ENCODE measurements at regions not wholly inside any gene's neighbourhood (a gene's known extent, or its start where the extent isn't known, plus 50 kb on each side); places are given as distances from the start of the nearest gene placed in this dataset.
"Not testable (repeated sequence)": the region's sequence is repeated elsewhere in the genome, so short reads cannot be mapped to it uniquely, and the experiment has no call there.

DNA sequence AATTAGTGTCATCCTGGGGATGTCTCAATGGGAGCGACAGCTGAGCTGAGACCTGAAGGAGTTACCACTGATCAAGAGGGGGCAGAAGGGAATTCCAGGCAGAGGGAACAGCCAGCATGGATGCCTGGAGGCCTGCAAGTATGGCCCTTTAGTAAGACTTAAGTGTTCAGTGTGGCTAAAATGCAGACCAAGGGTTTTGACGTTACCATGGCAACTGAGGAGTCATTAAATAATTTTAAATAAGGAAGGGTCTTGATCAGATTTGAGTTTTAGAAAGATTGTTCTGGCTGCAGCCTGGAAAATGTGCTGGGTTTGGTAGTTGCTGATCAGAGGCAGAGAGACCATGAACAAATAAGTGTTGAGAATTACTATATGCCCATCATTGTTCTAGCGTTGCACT lies 285.5 kb downstream of the USP46 start:
- no peak for DNase-seq (ENCODE audit: low read depth)

DNA sequence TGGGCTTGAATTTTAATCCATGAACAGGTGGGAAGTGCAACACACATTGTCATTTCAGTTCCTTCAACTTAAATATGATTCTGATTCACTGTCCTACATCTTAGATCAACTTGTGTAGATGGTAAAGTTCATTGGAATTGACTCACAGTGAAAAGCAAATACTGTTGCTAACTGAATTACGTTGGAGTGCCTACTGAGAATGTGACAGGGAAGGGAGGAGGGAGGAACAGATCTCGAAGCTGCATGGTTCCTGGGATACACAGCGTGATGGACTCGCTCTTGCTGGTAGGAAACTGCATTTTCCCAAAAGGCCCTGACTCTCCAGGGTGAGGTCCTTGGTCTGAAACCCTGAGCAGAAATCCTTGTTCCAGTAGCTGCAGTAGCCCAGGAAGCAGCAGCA lies 284.2 kb downstream of the USP46 start:
- DNase-seq (ENCODE audit: low read depth): no peak

DNA sequence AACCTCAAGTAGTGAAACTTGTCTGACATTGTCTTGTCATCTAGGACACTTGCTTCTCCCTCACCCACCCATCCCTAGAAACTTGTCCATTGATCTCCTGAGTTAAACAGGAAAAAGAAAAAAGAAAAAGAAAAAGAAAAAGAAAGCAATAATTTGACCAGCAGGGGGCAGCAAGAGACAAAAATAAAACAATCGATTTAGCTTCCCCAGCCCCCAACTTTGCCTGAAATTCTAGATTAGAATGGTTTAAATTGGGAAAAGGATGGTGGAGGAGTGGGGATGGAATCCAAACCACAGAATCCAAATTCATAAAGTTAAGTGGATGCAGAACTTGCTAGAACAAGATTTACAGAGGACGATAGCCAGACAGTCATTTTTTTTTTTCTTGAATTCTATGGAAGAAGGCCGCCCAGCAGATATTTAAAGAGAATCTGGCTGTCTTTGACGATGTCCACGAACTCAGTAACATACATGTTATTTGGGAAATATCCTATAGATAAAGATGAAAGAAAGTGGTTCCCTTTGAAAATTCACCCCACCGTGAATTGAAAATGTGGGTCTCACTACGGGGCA lies 282.9 kb downstream of the USP46 start:
- peak; percentile 18 for DNase-seq (ENCODE audit: low read depth)

DNA sequence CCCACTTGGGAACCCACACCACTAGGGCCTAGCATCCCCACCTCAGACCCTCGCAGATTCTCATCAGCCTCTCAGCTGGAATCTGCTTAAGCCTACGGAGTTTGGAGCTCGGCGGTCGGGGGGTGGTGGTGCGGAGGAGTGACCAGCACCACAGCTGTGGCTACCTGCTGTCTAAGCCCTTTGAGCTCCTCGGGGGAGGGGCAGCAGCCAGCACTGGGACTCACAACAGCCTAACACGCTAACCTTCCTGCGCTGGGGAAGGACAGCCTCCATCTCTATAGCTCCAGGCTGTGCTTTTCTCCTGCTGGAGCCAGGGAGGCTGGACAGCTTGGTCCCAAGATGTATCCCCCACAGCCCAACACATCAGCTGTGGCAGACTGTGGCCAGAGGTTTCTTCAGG lies 281.5 kb downstream of the USP46 start:
- DNase-seq (ENCODE audit: low read depth): no peak

DNA sequence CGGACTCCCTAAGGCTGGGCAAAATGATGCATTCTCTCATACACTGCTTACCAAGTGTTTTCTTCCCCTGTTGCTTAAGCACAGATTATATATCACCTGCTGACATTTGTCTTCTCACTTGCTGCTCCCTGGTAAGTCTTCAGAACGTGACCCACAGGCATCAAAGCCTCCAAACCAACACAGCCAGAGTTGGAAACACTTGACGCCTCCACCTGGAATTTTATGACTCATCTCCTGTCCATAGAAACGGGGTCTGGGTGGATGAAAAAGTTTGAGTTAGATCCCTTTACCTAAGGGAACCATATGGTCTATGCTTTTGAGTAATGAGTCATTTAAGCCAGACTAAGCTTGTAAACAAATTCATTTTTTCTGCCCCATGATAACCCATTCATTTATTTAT lies 251.6 kb downstream of the USP46 start:
- DNase-seq (ENCODE audit: low read depth): no peak

DNA sequence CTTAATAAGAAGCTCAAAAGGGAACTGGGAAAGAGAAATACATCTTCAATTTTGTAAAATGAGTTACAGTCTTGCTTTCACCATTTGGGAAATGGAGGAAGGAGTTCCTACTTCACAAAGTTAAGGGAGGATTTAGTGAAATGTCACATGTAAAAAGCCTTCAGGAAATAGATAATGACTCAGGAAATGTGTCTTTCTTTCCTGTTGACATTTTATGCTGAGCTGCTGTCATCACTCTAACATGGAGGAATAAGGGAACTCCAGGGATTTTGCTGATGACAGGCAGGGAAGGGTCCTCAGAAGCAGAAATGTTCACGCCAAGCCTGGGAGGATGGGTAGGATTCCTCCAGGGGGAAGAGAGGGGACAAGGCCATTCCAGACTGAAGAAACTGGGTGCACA lies 251.1 kb downstream of the USP46 start:
- no peak for DNase-seq (ENCODE audit: low read depth)

DNA sequence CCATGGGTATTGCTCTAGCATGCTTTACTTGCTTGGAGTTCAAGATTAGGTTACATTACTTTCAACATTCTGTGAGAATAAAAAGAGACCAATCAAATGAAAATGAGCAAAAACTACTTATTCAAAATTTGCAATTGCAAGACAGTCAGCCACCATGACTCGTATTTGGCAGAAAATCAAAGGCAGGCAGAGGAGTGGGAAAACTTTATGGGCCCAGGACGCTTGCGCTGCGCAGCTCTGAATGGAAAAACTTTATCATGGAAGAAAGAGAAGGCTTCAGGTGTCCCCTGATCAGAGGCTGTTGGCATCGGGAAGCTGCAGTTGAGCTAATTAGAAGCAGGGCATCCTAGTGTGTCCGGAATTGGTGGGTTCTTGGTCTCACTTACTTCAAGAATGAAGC lies 250.6 kb downstream of the USP46 start:
- no peak for DNase-seq (ENCODE audit: low read depth)

DNA sequence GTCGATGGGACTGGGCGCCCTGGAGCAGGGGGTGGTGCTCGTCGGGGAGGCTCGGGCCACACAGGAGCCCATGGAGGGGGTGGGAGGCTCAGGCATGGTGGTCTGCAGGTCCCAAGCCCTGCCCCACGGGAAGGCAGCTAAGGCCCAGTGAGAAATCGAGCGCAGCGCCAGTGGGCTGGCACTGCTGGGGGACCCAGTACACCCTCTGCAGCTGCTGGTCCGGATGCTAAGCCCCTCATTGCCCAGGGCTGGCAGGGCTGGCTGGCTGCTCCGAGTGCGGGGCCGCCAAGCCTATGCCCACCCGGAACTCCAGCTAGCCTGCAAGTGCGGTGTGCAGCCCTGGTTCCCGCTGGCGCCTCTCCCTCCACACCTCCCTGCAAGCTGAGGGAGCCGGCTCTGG lies 249.3 kb downstream of the USP46 start:
- not testable (repeated sequence) for DNase-seq (ENCODE audit: low read depth)

DNA sequence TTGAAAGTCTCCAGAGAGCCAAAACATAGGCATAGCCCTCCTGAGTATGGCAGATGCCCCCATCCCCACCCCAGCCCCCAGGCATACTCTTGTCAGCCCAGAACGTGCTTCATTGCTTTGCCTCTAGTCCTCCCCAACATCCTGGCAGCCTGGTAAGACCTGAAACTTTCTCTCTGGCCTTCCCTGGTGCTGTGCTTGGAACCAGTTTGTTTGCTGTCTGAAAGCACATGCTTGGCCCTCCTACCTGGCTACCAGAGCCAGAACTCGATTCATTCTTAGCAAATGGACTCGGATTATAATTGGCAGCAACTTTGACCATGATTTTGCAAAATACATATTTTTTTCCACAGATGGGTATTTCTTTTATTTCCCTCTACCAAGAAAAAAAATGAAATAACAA lies 248.1 kb downstream of the USP46 start:
- DNase-seq (ENCODE audit: low read depth): no peak

DNA sequence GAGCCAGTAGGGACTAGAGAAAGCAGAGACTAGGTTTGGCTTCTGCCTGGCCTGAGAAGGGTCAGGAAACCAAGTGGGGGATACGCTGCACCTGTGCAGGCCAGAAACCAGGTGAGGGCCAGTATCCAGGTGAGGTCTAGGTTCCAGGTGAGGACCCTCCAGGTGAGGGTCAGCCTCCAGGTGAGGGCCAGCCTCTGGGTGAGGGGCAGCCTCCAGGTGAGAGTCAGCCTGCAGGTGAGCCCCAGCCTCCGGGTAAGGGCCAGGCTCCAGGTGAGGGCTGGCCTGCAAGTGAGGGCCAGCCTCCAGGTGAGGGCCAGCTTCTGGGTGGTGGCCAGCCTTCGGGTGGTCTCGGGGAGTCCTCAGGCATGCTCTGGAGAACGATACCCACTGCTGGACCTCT lies 238.8 kb downstream of the USP46 start:
- no peak for DNase-seq (ENCODE audit: low read depth)

DNA sequence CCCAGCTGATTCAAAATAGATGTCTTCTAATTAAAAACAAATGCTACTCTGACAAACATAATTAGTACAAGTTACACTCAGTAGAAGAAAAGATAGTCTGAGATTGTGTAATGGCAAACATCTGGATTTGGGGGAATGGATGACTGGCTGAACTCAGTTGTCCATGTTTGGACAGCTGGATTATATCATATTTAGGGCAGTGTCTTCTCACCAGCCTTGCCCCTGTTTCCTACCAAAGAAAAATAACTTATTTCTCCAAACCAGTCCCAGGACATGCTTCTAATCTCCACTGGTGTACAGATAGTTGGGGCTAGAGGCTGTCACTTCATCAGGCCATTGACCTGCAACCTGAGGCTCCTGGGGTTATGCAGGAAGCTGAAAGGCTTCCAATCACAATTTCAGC lies 237.3 kb downstream of the USP46 start:
- DNase-seq (ENCODE audit: low read depth): no peak

DNA sequence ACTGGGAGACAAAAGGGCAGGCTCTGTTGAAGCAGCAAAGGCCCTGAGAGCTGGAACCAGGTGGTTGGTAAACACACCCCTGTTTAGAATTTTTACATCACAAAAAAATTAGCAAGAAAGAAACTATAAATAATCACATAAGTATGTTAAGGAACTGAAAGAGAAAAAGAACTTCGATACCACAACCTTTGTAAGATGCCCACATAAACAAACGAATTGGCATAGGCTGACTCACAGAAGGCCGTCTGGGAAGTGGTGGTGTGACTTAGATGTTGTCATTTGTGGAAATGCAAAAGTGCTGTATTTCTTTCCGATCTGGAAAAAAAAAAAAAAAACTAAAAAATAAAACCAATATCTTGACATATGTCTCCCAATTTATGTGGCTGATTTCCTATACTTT lies 235.1 kb downstream of the USP46 start:
- DNase-seq (ENCODE audit: low read depth): no peak

DNA sequence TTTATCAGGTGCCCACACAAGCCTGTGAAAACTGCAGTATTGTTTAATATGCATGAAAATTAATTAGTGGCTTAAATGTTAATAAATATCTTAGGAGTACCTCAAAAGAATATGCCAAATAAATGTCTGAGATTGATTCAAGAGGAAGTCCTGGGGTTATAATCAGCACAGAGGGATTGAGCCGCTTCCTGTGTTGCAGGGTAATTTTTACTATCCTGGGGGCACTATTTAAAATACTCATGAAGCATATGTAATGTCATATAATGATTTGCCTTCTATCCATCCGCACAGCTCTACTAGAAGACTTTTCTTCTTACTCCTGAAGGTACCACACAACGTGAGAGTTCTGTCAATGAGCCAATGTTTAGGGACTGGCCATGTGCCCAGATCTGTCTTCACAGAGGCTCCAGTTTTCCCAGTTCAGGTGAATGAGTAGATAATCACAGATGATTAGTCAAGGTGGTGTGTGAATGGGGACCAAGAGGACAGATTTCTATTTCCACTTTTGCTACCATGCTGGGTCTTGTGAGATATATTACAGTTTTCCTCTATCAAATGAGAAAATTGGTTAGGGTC lies 233.3 kb downstream of the USP46 start:
- DNase-seq (ENCODE audit: low read depth): no peak

DNA sequence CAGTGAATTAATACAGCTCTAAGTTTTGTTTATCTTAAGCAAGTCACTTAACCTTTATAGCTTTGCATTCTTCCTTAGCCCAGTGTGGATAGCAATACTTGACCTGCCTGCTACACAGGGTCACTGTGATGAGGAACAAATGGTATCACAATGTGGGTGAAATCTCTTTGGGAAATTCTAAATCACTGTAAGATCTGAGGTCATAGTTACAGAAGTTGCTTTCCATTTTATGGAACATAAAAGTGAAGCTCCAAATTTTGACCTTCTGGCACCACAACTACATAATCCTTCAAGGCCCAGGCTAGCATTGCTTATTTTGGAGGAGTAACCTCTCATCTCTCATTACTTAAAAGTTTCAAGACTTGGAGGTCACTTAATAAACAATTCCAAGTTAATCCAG lies 227.7 kb downstream of the USP46 start:
- no peak for DNase-seq (ENCODE audit: low read depth)

DNA sequence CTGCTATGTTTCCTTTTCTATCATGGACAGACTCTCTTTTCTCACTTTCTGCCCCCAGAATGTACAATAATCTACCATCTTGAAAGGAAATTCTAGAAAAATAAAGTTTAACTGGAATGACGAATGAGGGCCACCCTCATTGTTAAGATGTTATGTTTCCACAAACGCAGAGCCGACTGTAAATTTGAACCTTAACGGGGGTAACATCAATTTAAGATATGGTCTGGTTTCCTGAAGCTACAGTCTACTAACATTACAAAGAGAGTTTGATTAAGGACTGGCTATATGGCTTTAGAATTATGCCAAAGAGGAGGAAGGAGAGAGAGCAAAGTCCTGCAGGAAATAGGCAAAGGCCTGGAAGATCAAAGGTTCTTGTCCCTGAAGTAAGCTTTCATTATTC lies 227.2 kb downstream of the USP46 start:
- DNase-seq (ENCODE audit: low read depth): no peak

DNA sequence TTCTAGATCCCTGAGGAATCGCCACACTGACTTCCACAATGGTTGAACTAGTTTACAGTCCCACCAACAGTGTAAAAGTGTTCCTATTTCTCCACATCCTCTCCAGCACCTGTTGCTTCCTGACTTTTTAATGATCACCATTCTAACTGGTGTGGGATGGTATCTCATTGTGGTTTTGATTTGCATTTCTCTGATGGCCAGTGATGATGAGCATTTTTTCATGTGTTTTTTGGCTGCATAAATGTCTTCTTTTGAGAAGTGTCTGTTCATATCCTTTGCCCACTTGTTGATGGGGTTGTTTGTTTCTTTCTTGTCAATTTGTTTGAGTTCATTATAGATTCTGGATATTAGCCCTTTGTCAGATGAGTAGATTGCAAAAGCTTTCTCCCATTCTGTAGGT lies 216.6 kb downstream of the USP46 start:
- DNase-seq (ENCODE audit: low read depth): not testable (repeated sequence)

DNA sequence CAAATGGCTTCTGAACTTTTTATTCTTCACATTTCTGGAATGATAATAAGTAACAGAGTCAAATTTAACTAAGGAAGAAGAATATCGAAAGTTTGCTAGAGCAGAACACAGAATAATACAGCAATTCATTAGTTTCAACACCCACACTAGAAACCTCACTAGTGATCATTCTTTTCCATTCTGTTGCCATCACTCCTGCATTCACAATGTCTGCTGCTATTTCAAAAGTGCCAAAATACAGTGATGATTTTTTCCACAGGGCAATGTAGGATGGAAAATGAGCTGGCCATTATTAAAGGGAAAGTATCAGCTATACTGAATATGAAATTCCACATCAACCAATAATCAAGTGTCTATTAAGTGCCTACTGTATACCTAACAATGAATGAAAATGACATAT lies 186.7 kb downstream of the USP46 start:
- DNase-seq (ENCODE audit: low read depth): no peak

DNA sequence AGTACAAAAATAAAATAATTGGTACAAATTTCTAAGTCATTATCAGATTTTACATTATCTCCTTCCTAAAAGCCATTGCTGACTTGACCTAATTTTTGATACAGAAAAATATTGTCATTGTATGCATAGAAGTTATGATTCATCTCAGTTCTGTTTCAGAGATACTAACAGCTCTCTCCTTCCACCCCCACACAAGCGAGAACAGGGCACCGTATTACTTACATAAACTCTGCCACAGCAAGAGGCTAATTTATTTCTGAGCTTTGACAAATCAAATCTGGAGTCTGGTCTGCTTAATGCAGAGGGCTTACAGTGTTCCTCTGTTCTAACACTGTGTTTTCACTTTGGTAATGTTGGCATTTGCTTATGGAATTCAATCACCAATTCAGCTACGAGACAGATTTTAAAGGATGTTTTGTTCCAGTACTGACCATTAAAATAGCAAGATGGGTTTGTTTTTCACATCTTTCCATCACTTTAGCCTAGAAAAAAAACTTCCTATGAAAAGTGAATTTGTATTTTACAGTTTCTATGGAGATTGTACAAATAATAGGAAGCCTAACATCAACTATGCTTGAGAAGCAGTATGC lies 181.8 kb downstream of the USP46 start:
- DNase-seq (ENCODE audit: low read depth): no peak

DNA sequence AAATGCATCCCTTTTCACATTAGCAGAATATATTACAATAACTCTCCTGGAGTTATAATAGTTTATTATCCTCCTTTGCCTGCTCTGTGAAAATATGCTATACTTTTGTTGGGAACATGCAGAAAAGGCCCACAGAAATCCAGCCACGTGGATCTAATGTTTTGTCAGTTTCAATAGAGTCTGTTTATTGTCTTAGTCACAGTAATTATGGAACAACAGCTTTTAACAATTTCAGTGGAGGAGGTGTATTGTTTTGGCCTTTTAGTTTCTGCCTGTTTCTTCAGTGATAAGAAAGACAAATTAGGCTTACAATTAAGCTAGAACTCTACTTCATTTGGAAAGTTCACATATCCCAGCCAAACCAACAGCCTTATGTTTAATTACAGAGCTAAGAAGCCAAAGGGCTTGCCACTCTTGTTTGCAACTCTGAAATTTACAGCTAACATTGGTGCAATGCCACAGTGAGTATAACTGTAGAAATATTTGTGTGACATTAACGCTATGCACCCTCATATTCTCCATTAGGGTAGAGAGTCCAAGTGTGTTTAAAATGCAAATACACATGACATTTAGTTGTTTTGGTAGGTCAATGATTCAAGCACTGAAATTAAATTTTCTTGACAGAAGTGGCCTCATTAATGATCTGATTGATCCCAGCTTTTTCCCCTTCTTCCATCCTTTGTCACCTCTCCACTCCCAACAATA lies 175.8 kb downstream of the USP46 start:
- DNase-seq (ENCODE audit: low read depth): no peak

DNA sequence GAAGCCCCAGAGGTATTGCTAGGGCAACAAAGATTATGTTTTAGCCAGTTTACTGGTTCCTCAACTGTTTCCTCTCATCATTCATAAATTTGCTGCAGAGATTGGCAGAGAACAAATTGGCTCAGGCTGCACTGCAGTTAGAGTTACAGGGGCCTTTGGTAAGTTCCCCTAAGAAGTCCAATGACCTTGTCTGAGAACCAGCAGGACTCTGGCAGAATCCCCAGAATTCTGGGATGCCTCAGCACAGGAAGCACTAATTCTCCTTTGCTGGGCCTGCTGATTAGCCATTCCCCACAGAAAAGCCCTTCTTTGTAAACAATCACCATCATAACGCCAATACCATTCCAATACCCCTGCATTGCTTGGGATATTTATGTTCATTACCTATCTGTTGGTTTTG lies 151.3 kb downstream of the USP46 start:
- no peak for DNase-seq (ENCODE audit: low read depth)

DNA sequence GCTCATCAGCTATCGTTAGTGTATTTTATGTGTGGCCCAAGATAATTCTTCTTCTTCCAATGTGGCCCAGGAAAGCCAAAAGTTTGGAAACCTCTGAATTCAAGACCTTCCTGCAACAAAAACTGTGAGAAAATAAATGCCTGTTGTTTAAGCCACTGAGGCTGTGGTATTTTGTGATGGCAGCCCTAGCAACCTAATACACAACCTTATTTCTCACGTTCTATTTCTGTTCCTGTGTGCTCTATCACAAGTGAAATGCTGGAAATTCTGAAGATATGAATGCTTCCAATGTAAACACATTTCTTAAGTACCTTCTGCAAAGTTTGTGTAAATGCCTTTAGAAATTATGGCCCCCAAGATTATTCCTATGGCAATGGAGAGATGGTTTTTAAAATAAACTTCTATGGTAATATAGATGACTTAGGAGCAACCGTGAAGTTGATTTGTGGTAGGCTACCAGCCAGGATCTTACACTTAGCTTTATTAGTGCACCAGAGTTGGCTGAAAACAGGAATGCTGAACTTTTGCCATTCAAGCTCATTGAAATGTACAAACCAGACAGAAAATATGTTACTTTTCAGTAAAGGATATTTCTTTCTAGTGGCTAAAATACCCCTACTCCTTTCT lies 148.0 kb downstream of the USP46 start:
- no peak for DNase-seq (ENCODE audit: low read depth)

DNA sequence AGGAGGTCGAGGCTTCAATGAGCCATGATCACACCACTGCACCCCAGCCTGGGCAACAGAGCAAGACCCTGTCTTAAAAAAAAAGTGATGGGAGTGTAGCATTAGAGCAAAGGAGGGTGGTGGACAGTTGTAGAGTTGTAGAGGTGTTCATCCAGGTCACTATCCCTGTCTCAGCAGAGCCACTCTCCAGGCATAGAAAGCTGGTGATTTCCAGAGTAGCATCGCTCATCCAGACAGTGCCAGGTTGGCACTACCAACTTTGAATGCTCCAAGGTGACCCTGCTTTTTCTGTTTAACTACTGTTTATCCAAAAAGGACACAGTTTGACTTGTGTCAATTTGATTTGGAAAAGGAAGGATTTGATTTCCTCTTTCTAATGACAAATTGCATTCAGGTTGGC lies 147.3 kb downstream of the USP46 start:
- no peak for DNase-seq (ENCODE audit: low read depth)

DNA sequence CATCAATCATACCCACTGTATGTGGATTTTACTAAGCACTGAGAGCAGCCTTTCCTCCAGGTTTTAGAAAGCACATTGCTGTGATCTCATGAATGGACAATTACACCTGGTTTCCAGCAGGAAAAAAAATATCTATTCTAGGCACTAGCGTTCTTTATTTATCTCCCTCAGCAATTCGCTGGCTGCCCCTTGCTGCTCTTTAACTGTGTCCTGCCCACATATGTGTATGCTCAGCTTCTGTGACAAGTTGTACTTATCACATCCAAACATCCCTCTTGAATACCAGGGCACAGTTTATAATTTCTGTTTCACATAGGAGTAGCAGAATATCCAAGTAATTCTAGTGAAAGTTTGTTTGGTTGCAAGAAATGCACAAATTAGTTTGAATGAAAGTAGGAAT lies 146.8 kb downstream of the USP46 start:
- DNase-seq (ENCODE audit: low read depth): no peak
